Stimulated activated CD8-positive, alpha-beta memory T cell treated with anti-CD3 and anti-CD28 coated beads, Interleukin-4, amount 100 ng/mL, for 1 hour (primary cell): ENCODE measurements at regions not wholly inside any gene's neighbourhood (a gene's known extent, or its start where the extent isn't known, plus 50 kb on each side); places are given as distances from the start of the nearest gene placed in this dataset.
"Not testable (repeated sequence)": the region's sequence is repeated elsewhere in the genome, so short reads cannot be mapped to it uniquely, and the experiment has no call there.

Experiments used
- DNase-seq, 2 donors: peaks; one replicate each; pipeline ENCODE4 v3.0.0-alpha.2; 2020; ENCODE audit warnings: low read depth in 2 of 2, low spot score in 1 of 2

- no peak for DNase-seq
Observed at GRCh38 chr15:77881950-77882349, 195.6 kb downstream of the TBC1D2B start.

GRCh38 chr15:77881535-77881934 is 196.0 kb downstream of the TBC1D2B start:
- DNase-seq, result not testable (repeated sequence)

- not testable (repeated sequence) for DNase-seq
Observed at GRCh38 chr15:77879466-77879865, 198.0 kb downstream of the TBC1D2B start.

- no peak for DNase-seq
Observed at GRCh38 chr15:77877869-77878577, 199.5 kb downstream of the TBC1D2B start.

DNA sequence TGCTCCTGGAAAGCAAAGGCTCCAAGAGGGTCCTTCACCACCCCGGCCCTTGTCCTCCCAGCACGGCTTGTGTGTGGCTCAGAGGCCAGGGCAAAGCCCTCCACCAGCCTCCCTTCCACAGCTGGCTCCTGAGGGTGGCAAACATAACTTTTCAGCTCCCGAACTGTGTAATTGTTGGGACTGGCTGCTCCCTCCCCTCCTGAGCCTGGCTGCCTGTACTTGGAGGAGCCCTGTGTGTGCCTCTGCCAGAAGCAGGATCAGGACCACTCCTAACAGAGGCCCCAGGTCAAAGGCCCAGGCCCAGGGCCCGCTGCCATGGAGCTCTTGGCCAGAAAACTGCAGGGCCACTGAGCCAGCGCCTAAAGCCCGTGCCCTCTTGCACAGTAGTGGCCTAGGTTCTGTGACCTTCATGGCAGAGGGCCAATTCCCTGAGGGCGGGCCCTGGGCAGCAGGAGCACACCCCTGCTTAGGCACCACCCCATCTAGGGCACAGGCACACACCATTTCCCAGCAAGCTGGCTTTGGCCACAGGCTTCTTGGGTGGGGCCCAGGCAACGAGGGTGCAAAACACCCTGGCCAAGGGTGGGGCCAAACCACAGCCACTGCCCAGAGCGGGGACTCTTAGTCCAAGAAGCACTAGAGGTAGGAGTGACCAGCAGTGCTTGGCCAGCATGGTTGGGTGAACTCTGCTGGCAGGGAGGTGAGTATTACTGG is 201.2 kb downstream of the TBC1D2B start:
- not testable (repeated sequence) for DNase-seq

GRCh38 chr15:77875066-77875721 is 202.3 kb downstream of the TBC1D2B start:
- not testable (repeated sequence) for DNase-seq

GRCh38 chr15:77874063-77874462 is 203.4 kb downstream of the TBC1D2B start:
- no peak for DNase-seq

DNA sequence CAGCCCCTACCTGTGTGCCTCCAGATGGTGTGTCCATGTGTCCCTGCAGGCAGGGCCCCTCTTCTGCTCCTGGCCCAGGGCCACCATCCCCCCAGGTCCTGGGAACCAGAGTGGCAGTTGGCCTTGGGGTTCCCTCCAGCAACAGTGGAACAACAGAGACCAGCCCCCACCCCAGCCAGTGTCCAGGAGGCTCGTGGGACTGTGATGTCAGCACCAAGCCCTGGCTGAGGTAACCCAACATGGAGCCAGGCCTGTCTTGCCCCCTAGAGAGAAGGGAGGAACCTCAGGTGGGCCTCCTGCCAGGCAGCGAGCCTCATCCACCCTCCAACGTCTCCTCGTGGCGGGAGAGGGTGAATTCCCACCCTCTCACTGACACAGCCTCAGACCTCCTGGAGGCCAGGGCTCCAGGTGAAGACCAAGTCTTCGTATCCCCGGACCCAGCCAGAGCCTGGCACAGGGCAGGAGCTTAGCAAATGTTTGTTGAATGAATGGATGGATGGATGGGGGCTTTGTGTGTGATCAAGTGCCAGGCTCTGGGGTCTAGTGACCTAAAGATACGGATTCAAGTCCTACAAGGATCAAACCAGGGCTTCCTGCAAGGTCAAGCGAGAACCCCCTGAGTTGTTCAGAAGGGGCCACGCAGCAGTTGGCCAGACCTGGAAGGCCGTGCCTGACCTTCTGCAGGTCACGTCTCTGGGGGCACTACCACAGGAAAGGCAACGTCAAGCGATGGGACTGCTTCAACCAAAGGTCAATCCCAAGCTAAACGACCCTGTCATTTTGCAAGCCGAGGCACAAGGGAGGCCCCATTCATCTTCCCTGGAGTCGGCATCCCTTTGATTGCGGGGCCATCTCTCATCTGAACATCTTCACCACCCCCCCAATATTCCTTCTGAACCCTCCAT is 204.7 kb downstream of the TBC1D2B start:
- not testable (repeated sequence) for DNase-seq

DNA sequence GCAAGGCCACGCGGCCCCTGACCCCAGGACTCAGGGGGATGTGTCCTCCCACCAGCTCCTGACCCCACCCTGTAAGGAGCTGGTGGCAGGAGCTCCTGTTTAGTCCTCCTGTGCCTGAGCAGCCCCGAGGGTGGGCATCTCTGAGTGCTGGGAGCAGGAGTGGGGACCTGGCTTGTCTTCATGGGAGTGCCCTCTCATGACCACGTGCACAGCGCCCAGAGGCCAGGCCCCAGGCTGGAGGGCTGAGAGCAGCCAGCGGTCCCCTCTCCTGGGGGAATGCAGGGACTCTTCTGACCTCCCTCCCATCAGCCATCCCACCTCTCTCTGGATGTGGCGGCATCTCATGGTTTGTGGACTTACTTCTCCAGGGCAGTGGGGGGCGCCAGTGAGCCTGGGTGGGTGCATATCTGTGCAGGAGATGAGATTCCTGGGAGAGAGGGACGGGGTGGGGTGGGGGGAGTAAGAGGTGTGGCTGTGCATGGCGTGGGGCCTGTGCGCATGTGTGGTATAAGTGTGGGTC is 205.6 kb downstream of the TBC1D2B start:
- DNase-seq, result no peak

DNA sequence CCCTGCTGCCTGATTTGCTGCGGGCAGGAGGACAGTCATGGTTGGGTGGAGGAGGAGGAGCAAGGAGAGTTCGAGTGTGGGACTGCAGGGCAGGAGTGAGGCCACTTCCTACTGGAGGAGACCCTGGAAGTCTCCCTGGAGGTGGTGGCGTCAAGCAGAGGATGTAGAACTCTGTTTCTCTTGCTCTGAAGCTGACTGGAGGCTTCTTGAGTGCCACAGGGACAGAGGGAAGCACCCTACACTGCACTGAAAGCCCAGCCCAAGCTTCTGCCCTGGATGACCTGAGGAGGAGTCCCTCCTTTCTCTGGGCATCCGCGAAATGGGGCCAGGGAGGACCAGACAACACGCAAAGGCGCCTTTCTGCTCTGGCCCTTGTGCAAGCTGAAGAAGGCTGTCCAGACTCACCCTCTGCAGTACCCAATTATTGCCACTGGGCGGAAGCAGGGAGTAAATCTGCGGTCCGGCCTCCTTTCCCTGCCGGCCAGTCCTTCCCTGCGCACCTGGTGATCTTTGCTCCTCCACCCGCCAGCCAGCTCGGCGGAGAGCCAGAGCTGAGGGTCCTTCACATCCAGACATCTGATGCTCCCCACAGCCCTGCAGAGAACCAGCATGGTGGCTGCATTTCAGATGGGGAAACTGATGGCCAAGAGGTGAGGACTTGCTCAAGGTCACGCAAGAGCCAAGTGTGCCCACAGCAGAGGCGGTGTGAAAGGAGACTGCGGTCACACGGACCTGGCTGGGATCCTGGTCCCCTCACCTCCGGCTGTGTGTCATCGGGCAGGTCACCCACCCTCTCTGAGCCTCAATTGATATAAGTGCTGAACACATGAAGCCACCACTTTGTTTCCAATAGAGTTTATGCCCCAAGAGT is 207.1 kb downstream of the TBC1D2B start:
- no peak for DNase-seq

- no peak for DNase-seq
Observed at GRCh38 chr15:77869021-77869895, 208.3 kb downstream of the TBC1D2B start.

- DNase-seq, result not testable (repeated sequence)
Observed at GRCh38 chr15:77868048-77868629, 209.4 kb downstream of the TBC1D2B start.

- no peak for DNase-seq
Observed at GRCh38 chr15:77867266-77868047, 210.1 kb downstream of the TBC1D2B start.

GRCh38 chr15:77866596-77867125 is 210.8 kb downstream of the TBC1D2B start:
- no peak for DNase-seq

- no peak for DNase-seq
Observed at GRCh38 chr15:77866186-77866585, 211.3 kb downstream of the TBC1D2B start.

DNA sequence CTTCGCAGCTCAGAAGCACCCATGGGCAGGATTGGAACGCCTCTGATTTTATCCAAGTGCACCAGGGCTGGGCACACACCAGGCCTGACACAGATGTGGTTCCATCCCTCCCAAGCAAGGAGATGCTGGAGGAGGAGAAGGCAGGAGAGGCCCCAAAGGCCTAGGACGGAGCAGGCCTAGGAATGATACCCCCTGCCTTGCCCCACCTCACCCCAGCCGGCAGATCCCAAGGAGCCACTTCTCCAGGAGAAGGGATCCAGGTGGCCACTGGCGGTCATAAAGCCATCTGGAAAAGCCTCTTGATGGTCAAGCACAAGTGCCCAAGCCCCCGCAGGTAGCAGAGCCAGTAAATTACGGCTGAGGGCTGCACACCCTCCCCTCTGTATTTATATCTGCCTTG is 211.8 kb downstream of the TBC1D2B start:
- DNase-seq, result no peak

DNA sequence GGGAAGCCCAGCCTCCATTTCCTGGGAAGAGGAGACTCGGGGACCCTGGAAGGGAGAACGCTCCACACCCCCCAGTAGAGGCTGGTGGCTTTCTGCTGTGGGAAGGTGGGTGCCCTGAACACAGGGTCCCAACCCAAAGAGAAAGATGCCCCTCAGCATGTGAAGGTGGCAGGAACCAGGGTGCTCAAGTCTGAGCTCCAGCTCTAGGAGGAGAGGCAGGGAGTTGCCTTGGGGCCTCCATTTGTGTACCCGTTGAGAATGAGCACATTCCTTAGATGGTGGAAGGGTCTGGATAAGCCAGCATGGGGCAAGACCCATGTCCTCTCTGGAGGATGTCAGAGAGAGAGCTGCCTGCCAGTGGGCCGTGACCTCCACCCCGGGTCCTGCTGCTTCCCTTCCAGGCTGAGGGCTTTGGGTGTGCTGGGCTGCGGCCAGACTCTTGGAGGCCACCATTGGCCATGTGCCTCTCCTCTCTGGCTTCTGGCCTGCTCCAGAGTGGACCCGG is 212.4 kb downstream of the TBC1D2B start:
- DNase-seq, result no peak
